ENCODE measurements at regions not wholly inside any gene's neighbourhood (a gene's known extent, or its start where the extent isn't known, plus 50 kb on each side); places are given as distances from the start of the nearest gene placed in this dataset.
A peak's percentile ranks its signal among the peaks of the same experiment; 100 is the strongest.

DNA sequence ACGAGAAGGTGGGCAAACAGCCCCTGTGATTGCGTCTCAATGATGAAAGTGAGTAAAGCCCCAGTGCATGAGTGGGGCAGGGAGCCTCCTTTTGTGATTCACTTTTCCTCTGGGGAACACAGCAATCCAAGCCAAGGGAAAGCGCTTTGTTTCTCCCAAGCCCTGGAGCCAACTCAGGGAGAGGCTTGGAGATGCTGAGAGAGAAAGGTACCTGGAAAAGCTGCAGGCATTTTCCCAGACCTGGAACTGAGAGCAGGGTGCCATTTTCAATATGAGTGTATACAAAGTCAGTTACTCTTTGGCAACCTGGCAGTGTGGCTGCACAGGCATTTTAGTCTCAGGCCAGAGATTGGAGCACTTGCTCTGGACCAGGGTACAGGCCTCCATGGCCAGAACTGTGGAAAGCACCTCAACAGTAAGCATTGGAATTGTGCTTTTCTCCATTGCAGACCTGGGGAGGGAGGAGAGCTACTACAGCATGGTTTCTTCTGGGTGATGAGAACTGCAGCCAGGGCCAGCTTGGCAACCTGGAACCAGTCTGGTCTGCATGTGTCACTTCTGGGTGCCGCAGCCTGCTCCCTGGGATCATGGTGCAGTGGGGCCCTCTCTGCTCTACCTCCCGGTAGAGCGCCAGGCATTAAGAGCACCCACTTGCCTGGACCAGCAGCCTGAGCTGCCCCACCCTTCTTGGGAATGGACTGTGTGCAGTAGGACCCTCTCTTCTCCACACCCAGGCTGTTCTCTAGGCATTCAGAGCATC is 89.0 kb upstream of the CDH5 start (continued):
- TF ChIP-seq RAD21 (IDR thresholded peaks at IDR 0.05; ENCODE audit: low read depth) (no peak), EZH2phosphoT487 (IDR thresholded peaks at IDR 0.05; ENCODE audit: borderline replicate concordance) (no peak), FOSL1 (IDR thresholded peaks at IDR 0.05; ENCODE audit: low read depth) (no peak), ELF1 (IDR thresholded peaks at IDR 0.05; ENCODE audit: borderline replicate concordance, low read depth) (no peak), SP1 (IDR thresholded peaks at IDR 0.05; ENCODE audit: low read depth) (no peak), CEBPB (IDR thresholded peaks at IDR 0.05; ENCODE audit: low read depth) (no peak), YY1 (IDR thresholded peaks at IDR 0.05; ENCODE audit: extremely low read depth, insufficient replicate concordance, low read depth, low read length) (no peak), CBX3 (IDR thresholded peaks at IDR 0.05; ENCODE audit: low read depth) (no peak)
- TF ChIP-seq, protein P1, sequence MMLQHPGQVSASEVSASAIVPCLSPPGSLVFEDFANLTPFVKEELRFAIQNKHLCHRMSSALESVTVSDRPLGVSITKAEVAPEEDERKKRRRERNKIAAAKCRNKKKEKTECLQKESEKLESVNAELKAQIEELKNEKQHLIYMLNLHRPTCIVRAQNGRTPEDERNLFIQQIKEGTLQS (IDR thresholded peaks at IDR 0.05) = no peak

DNA sequence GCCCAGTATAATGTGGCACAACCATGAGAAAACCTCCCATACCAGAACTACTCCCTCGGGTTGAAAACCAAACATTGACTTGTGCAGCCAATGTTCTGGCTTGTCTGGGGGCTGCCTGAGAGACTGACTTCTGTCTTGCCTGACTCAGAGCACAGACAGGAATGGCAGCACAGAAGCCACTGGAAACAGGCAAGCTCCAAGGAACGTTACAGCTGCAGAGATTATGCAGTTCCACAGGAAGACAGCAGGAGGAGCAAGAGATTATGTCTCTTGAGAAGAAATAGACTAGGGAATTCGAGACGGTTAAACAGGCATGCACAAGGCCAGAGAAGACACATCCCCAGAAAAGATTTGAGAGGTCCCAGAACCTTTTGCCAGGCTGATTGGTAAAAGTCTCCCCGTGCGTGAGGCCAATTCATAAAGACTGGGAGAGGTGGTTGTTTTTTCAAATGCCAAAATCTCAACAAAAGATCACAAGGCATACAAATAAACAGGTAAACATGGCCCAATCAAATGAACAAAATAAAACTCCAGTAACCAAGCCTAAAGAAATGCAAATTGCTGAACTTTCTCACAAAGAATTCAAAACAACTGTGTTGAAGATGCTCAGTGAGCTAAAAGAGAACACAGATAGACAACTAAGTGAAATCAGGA is 90.6 kb upstream of the CDH5 start:
- CTCF ChIA-PET = interaction anchor here (0.9 to 2.7 kb wide), 8 partner anchors 16 to 240 kb away, joined by 3 to 14 read pairs (median 4); no protein-coding TSS in a partner anchor
- H3K27ac ChIP-seq (ENCODE audit: low read depth, low read length) = no peak overlapping the region
- ATAC-seq = peak; percentile 63
- TF ChIP-seq ZFX (IDR thresholded peaks at IDR 0.05) (no peak), EZH2 (IDR thresholded peaks at IDR 0.05) (no peak), FOSL1 (IDR thresholded peaks at IDR 0.05; ENCODE audit: low read depth) (no peak), RAD21 (IDR thresholded peaks at IDR 0.05; ENCODE audit: low read depth) (peak; percentile 69)
- TF ChIP-seq, protein P2, sequence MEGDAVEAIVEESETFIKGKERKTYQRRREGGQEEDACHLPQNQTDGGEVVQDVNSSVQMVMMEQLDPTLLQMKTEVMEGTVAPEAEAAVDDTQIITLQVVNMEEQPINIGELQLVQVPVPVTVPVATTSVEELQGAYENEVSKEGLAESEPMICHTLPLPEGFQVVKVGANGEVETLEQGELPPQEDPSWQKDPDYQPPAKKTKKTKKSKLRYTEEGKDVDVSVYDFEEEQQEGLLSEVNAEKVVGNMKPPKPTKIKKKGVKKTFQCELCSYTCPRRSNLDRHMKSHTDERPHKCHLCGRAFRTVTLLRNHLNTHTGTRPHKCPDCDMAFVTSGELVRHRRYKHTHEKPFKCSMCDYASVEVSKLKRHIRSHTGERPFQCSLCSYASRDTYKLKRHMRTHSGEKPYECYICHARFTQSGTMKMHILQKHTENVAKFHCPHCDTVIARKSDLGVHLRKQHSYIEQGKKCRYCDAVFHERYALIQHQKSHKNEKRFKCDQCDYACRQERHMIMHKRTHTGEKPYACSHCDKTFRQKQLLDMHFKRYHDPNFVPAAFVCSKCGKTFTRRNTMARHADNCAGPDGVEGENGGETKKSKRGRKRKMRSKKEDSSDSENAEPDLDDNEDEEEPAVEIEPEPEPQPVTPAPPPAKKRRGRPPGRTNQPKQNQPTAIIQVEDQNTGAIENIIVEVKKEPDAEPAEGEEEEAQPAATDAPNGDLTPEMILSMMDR (IDR thresholded peaks at IDR 0.05 in 2 of 3, conservative IDR thresholded peaks at IDR 0.05 in 1 of 3; ENCODE audit: borderline replicate concordance in 1 of 3, insufficient read depth in 1 of 3, low read depth in 2 of 3, low read length in 2 of 3) = peak; percentile 73 to 80 (median 73); a peak in 5 of 6 replicates
- no peak overlapping the region for H3K9ac ChIP-seq (ENCODE audit: low read length)
- peak overlapping the region; percentile 72 for H2AFZ ChIP-seq (ENCODE audit: low read depth, low read length, poor library complexity, severe bottlenecking)
- peak; percentile 67 for DNase-seq (ENCODE audit: low read depth, low spot score)
- no peak overlapping the region for H3K4me3 ChIP-seq (replicated peaks in 1 of 2; ENCODE audit: low read depth in 1 of 2, low read length in 2 of 2)
- no peaks in the 10 kb centered on the region for H3K36me3 ChIP-seq (ENCODE audit: control insufficient read depth in 1 of 2, insufficient read depth in 2 of 2, low read length in 2 of 2)
- no peaks in the 10 kb centered on the region for H3K9me3 ChIP-seq (ENCODE audit: control insufficient read depth in 1 of 2, insufficient read depth in 1 of 2, low read depth in 1 of 2, low read length in 2 of 2)
- H3K27me3 ChIP-seq (ENCODE audit: insufficient read depth, low read length) = peaks cover 4% of the 10 kb centered on the region; the same call in 1 of the 2 replicates
- no peaks in the 10 kb centered on the region for H3K79me2 ChIP-seq (ENCODE audit: insufficient read depth, low read length)
- POLR2A ChIA-PET = no interaction called here
- H4K20me1 ChIP-seq (ENCODE audit: insufficient read depth) = no peaks in the 10 kb centered on the region
- no TSS peak for BruUV-seq (replicated peaks)
- intact Hi-C loops (cut with micrococcal nuclease) = loop anchor here (1.0 kb wide), 1 partner anchor 39 kb away; no protein-coding TSS in a partner anchor
- H3K4me1 ChIP-seq (ENCODE audit: control insufficient read depth in 1 of 2, insufficient read depth in 2 of 2, low read length in 2 of 2) = peaks cover under 1 to 25% of the 10 kb centered on the region in 2 experiments; a peak in 2 of 4 replicates
- no peak overlapping the region for H3K4me2 ChIP-seq (ENCODE audit: low read length)
- RAD21 ChIA-PET (ENCODE audit: low non-redundant PET in 1 of 2, low total read pairs in 2 of 2, uncharacterized antibody in 2 of 2, unreplicated experiment in 2 of 2) = interaction anchor here in 1 of 2 experiments (1.2 to 1.5 kb wide), 2 partner anchors 39 to 70 kb away, joined by 3 read pairs; no protein-coding TSS in a partner anchor
- no peaks in the 10 kb centered on the region for H3K9me2 ChIP-seq (ENCODE audit: insufficient read depth)
